ENCODE measurements at regions not wholly inside any gene's neighbourhood (a gene's known extent, or its start where the extent isn't known, plus 50 kb on each side); places are given as distances from the start of the nearest gene placed in this dataset.
"Not testable (repeated sequence)": the region's sequence is repeated elsewhere in the genome, so short reads cannot be mapped to it uniquely, and the experiment has no call there.

- DNase-seq = not testable (repeated sequence)
Observed at GRCh38 chr4:28113586-28113985, 1252.9 kb downstream of the STIM2 start.

GRCh38 chr4:28116526-28117083, 1256.0 kb downstream of the STIM2 start:
- not testable (repeated sequence) for DNase-seq

- no peak for DNase-seq
Observed at GRCh38 chr4:28117084-28117682, 1256.5 kb downstream of the STIM2 start.

GRCh38 chr4:28146191-28146590, 1285.5 kb downstream of the STIM2 start:
- DNase-seq = no peak

GRCh38 chr4:28148221-28148620, 1287.6 kb downstream of the STIM2 start:
- DNase-seq = no peak

- no peak for DNase-seq
Observed at GRCh38 chr4:28149762-28150161, 1289.1 kb downstream of the STIM2 start.

- no peak for DNase-seq
Observed at GRCh38 chr4:28151314-28151713, 1290.7 kb downstream of the STIM2 start.

GRCh38 chr4:28167411-28167810, 1306.8 kb downstream of the STIM2 start:
- DNase-seq = no peak

- no peak for DNase-seq
Observed at GRCh38 chr4:28176942-28177341, 1316.3 kb downstream of the STIM2 start.

GRCh38 chr4:28177641-28178040, 1317.0 kb downstream of the STIM2 start:
- no peak for DNase-seq

- no peak for DNase-seq
Observed at GRCh38 chr4:28179126-28179525, 1318.5 kb downstream of the STIM2 start.

GRCh38 chr4:28209371-28209924, 1348.8 kb downstream of the STIM2 start:
- no peak for DNase-seq

GRCh38 chr4:28211676-28212470, 1351.2 kb downstream of the STIM2 start:
- no peak for DNase-seq

GRCh38 chr4:28221536-28221935, 1360.9 kb downstream of the STIM2 start:
- DNase-seq = no peak

- DNase-seq = peak; percentile 2
Observed at GRCh38 chr4:28225050-28225449, 1364.4 kb downstream of the STIM2 start.

GRCh38 chr4:28225689-28226353, 1365.2 kb downstream of the STIM2 start:
- no peak for DNase-seq

- DNase-seq = no peak
Observed at GRCh38 chr4:28226962-28227361, 1366.3 kb downstream of the STIM2 start.

GRCh38 chr4:28227764-28228163, 1367.1 kb downstream of the STIM2 start:
- no peak for DNase-seq

GRCh38 chr4:28228561-28229491, 1368.2 kb downstream of the STIM2 start:
- DNase-seq = no peak

GRCh38 chr4:28232376-28232775, 1371.7 kb downstream of the STIM2 start:
- DNase-seq = no peak

GRCh38 chr4:28232951-28233350, 1372.3 kb downstream of the STIM2 start:
- DNase-seq = no peak

- no peak for DNase-seq
Observed at GRCh38 chr4:28233724-28234123, 1373.1 kb downstream of the STIM2 start.

Measured in NCI-H1105 treated with DMSO at 0.1 percent for 48 hours (cell line).